Upper lobe of left lung (tissue), 4 donors: ENCODE measurements at regions not wholly inside any gene's neighbourhood (a gene's known extent, or its start where the extent isn't known, plus 50 kb on each side); places are given as distances from the start of the nearest gene placed in this dataset.

Source experiments
- EP300 ChIP-seq, 4 donors: sonication (generic); formaldehyde crosslinking; IDR thresholded peaks; one replicate each; pipeline ENCODE4 v1.5.1; 2017; ENCODE audit warnings: antibody characterized with exemption in 4 of 4, control low read depth in 2 of 4
- POLR2A ChIP-seq, 4 donors: fragments of 450-650 bp; IDR thresholded peaks; one replicate each; pipeline ENCODE4 v1.5.1; 2016 to 2017; ENCODE audit warnings: antibody characterized with exemption in 4 of 4, mild to moderate bottlenecking in 2 of 4
- POLR2AphosphoS5 ChIP-seq, 2 donors: sonication (generic); formaldehyde crosslinking; IDR thresholded peaks; one replicate each; pipeline ENCODE4 v1.5.1; 2017; ENCODE audit warnings: antibody characterized with exemption in 2 of 2
- TF ChIP-seq, protein P1 (sequence below), 6 experiments: fragments of 450-650 bp in 4 of 6; fragments of 200-600 bp in 2 of 6; sonication (generic) in 2 of 6; IDR thresholded peaks; one replicate each; pipeline ENCODE4 v1.5.1; 2016 to 2019; ENCODE audit warnings: antibody characterized with exemption in 6 of 6

DNA sequence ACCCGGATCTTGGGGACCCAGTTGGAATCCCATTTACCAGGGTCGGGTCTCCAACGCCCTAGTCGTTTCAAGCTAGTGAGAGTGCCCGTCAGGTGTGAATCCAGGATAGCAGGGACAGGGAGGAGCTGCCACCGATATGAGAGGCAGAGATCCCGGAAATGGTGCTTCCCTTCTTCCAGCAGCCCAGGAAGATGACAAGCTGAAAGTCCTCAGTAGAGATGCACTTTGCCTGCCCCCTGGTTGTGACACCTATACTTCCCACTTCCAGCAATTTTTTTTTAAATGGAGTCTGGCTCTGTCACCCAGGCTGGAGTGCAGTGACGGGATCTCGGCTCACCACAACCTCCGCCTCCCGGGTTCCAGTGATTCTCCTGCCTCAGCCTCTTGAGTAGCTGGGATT lies 503.0 kb downstream of the NTRK3 start:
- TF ChIP-seq, protein P1, sequence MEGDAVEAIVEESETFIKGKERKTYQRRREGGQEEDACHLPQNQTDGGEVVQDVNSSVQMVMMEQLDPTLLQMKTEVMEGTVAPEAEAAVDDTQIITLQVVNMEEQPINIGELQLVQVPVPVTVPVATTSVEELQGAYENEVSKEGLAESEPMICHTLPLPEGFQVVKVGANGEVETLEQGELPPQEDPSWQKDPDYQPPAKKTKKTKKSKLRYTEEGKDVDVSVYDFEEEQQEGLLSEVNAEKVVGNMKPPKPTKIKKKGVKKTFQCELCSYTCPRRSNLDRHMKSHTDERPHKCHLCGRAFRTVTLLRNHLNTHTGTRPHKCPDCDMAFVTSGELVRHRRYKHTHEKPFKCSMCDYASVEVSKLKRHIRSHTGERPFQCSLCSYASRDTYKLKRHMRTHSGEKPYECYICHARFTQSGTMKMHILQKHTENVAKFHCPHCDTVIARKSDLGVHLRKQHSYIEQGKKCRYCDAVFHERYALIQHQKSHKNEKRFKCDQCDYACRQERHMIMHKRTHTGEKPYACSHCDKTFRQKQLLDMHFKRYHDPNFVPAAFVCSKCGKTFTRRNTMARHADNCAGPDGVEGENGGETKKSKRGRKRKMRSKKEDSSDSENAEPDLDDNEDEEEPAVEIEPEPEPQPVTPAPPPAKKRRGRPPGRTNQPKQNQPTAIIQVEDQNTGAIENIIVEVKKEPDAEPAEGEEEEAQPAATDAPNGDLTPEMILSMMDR (IDR thresholded peaks at IDR 0.05) = no peak
- TF ChIP-seq POLR2A (IDR thresholded peaks at IDR 0.05) (no peak), EP300 (IDR thresholded peaks at IDR 0.05) (no peak), POLR2AphosphoS5 (IDR thresholded peaks at IDR 0.05) (no peak)
